ENCODE measurements at regions not wholly inside any gene's neighbourhood (a gene's known extent, or its start where the extent isn't known, plus 50 kb on each side); places are given as distances from the start of the nearest gene placed in this dataset.

DNA sequence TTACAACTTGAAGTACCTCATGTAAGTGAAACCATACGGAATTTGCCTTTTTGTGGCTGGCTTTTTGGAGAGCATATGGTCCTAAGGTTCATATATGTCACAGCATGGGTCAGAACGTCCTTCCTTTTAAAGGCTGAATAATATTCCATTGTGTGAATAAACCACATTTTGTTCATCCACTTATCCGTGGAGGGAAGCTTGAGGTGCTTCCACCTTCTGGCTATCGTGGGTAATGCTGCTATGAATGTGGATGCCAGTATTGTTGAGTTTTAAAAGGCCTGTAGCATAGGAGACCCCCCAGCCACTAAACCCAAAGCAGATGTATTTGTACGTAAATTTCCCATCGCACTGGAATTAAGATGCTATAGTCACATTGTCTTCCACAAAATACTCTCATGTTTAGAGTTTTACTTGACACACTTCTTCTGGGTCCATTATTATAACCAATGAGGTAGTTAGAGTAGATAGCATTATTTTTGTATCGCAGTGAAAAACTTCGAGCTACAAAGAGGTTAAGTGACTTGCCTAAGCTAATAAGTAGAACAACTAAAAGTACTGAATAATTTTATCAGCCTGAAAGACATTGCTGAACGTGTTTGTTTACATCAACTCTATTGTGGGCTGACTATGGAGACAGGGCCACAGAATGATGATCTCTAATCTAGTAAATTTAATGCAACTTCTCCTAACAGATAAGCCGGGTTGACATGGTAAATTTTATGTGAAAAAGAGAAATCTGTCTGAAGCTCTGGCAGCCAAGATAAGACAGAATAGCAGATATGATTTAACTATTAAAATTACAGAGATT lies 183.0 kb upstream of the CTBP2 start:
- POLR2A ChIA-PET, result no interaction called here
- Histone ChIP-seq H3K4me3 (replicated peaks in 1 of 2; ENCODE audit: low read depth in 1 of 2, low read length in 2 of 2) (no peak overlapping the region), H3K9me2 (ENCODE audit: insufficient read depth) (no peaks in the 10 kb centered on the region), H3K27ac (ENCODE audit: low read depth, low read length) (no peak overlapping the region), H3K4me1 (ENCODE audit: control insufficient read depth in 1 of 2, insufficient read depth in 2 of 2, low read length in 2 of 2) (no peaks in the 10 kb centered on the region), H3K27me3 (ENCODE audit: insufficient read depth, low read length) (no peaks in the 10 kb centered on the region), H3K4me2 (ENCODE audit: low read length) (no peak overlapping the region; the same call in 1 of the 2 replicates), H3K79me2 (ENCODE audit: insufficient read depth, low read length) (no peaks in the 10 kb centered on the region), H4K20me1 (ENCODE audit: insufficient read depth) (no peaks in the 10 kb centered on the region), H2AFZ (ENCODE audit: low read depth, low read length, poor library complexity, severe bottlenecking) (peak overlapping the region; percentile 9), H3K36me3 (ENCODE audit: control insufficient read depth in 1 of 2, insufficient read depth in 2 of 2, low read length in 2 of 2) (no peaks in the 10 kb centered on the region), H3K9me3 (ENCODE audit: control insufficient read depth in 1 of 2, insufficient read depth in 1 of 2, low read depth in 1 of 2, low read length in 2 of 2) (no peaks in the 10 kb centered on the region), H3K9ac (ENCODE audit: low read length) (no peak overlapping the region)
- DNase-seq (ENCODE audit: low read depth, low spot score), result peak; percentile 51
- peak; percentile 90 for ATAC-seq
- CTCF ChIA-PET, result interaction anchor here (1.0 to 2.2 kb wide), 4 partner anchors 10 to 351 kb away, joined by 3 to 14 read pairs (median 5); no protein-coding TSS in a partner anchor
- BruUV-seq (replicated peaks), result no TSS peak
- RAD21 ChIA-PET (ENCODE audit: low non-redundant PET in 1 of 2, low total read pairs in 2 of 2, uncharacterized antibody in 2 of 2, unreplicated experiment in 2 of 2), result interaction anchor here in 1 of 2 experiments (0.7 kb wide), 1 partner anchor 295 kb away, joined by 3 read pairs; no protein-coding TSS in a partner anchor
- TF ChIP-seq ZNF274 (IDR thresholded peaks at IDR 0.05; ENCODE audit: low read depth, low read length), result no peak
- no peak for TF ChIP-seq JUND (IDR thresholded peaks at IDR 0.05)
- TF ChIP-seq, protein P1, sequence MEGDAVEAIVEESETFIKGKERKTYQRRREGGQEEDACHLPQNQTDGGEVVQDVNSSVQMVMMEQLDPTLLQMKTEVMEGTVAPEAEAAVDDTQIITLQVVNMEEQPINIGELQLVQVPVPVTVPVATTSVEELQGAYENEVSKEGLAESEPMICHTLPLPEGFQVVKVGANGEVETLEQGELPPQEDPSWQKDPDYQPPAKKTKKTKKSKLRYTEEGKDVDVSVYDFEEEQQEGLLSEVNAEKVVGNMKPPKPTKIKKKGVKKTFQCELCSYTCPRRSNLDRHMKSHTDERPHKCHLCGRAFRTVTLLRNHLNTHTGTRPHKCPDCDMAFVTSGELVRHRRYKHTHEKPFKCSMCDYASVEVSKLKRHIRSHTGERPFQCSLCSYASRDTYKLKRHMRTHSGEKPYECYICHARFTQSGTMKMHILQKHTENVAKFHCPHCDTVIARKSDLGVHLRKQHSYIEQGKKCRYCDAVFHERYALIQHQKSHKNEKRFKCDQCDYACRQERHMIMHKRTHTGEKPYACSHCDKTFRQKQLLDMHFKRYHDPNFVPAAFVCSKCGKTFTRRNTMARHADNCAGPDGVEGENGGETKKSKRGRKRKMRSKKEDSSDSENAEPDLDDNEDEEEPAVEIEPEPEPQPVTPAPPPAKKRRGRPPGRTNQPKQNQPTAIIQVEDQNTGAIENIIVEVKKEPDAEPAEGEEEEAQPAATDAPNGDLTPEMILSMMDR (IDR thresholded peaks at IDR 0.05 in 2 of 3, conservative IDR thresholded peaks at IDR 0.05 in 1 of 3; ENCODE audit: borderline replicate concordance in 1 of 3, insufficient read depth in 1 of 3, low read depth in 2 of 3, low read length in 2 of 3), result peak; percentile 80 to 87 (median 86)
- peak; percentile 72; the same call in 1 of the 2 replicates for TF ChIP-seq CBX3 (IDR thresholded peaks at IDR 0.05; ENCODE audit: low read depth)
- TF ChIP-seq, protein P2, sequence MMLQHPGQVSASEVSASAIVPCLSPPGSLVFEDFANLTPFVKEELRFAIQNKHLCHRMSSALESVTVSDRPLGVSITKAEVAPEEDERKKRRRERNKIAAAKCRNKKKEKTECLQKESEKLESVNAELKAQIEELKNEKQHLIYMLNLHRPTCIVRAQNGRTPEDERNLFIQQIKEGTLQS (IDR thresholded peaks at IDR 0.05), result no peak
- TF ChIP-seq, protein P3, sequence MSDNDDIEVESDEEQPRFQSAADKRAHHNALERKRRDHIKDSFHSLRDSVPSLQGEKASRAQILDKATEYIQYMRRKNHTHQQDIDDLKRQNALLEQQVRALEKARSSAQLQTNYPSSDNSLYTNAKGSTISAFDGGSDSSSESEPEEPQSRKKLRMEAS (IDR thresholded peaks at IDR 0.05), result peak; percentile 39; the same call in 1 of the 2 replicates
- no peak for TF ChIP-seq EZH2 (IDR thresholded peaks at IDR 0.05)
- no peak for TF ChIP-seq FOSL1 (IDR thresholded peaks at IDR 0.05; ENCODE audit: low read depth)
- no peak for TF ChIP-seq ZFX (IDR thresholded peaks at IDR 0.05)
- no peak for TF ChIP-seq TCF7L2 (IDR thresholded peaks at IDR 0.05; ENCODE audit: borderline replicate concordance, extremely low read depth, insufficient read depth, insufficient read length)
- no peak for TF ChIP-seq SRF (IDR thresholded peaks at IDR 0.05; ENCODE audit: low read depth)
- TF ChIP-seq YY1 (IDR thresholded peaks at IDR 0.05; ENCODE audit: extremely low read depth, insufficient replicate concordance, low read depth, low read length), result peak; percentile 31
- peak; percentile 15; the same call in 1 of the 2 replicates for TF ChIP-seq SP1 (IDR thresholded peaks at IDR 0.05; ENCODE audit: low read depth)
- peak; percentile 88 for TF ChIP-seq RAD21 (IDR thresholded peaks at IDR 0.05; ENCODE audit: low read depth)
- TF ChIP-seq, protein P4, sequence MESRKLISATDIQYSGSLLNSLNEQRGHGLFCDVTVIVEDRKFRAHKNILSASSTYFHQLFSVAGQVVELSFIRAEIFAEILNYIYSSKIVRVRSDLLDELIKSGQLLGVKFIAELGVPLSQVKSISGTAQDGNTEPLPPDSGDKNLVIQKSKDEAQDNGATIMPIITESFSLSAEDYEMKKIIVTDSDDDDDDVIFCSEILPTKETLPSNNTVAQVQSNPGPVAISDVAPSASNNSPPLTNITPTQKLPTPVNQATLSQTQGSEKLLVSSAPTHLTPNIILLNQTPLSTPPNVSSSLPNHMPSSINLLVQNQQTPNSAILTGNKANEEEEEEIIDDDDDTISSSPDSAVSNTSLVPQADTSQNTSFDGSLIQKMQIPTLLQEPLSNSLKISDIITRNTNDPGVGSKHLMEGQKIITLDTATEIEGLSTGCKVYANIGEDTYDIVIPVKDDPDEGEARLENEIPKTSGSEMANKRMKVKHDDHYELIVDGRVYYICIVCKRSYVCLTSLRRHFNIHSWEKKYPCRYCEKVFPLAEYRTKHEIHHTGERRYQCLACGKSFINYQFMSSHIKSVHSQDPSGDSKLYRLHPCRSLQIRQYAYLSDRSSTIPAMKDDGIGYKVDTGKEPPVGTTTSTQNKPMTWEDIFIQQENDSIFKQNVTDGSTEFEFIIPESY (IDR thresholded peaks at IDR 0.05; ENCODE audit: extremely low read depth, insufficient replicate concordance, low read length), result no peak
- intact Hi-C loops (cut with micrococcal nuclease), result loop anchor here (1.0 to 10.0 kb wide), 4 partner anchors 183 to 349 kb away; partner anchors contain the start of gene CTBP2

All from HCT116 (cell line).